ENCODE measurements at regions not wholly inside any gene's neighbourhood (a gene's known extent, or its start where the extent isn't known, plus 50 kb on each side); places are given as distances from the start of the nearest gene placed in this dataset.

DNA sequence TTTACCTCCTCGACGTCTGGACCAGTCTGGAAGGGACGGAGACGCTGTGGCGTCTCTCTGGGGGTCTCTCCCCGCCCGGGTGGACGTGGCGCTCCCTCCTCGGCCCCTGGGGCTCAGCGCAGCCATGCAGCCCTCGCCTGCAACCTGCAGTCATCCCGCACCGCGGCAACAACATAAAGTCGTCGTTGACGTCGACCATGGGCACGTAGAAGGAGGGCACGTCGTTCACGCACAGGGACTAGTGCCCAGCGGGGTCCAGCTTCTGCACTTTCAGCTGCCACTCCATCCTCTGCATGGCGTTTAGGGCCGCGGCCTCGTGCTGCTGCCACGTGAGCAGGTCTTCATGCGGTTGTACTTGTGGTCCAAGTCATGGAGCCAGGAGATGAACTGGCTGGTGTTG lies 889.6 kb upstream of the LRRTM1 start:
- H3K79me2 ChIP-seq (ENCODE audit: control insufficient read depth, insufficient read depth, low read length): no peaks in the 10 kb centered on the region
- no peaks in the 10 kb centered on the region for H3K36me3 ChIP-seq (ENCODE audit: control insufficient read depth, insufficient read depth, low read length)
- ATAC-seq: no peak
- in situ Hi-C loops (cut with MboI) (no loop called here), intact Hi-C loops (cut with micrococcal nuclease) (no loop called here)
- TF ChIP-seq ARID2 (IDR thresholded peaks at IDR 0.05) (no peak), RUNX1 (IDR thresholded peaks at IDR 0.05; ENCODE audit: low read depth) (no peak), ETV6 (IDR thresholded peaks at IDR 0.05; ENCODE audit: borderline replicate concordance in 1 of 2, low read depth in 2 of 2, low read length in 1 of 2) (no peak), ETV6 (CRISPR knock-in tag; IDR thresholded peaks at IDR 0.05; ENCODE audit: borderline replicate concordance) (no peak), CSDE1 (IDR thresholded peaks at IDR 0.05) (no peak), DIDO1 (tag; IDR thresholded peaks at IDR 0.05; ENCODE audit: low read depth) (no peak), ZNF354B (CRISPR knock-in tag; IDR thresholded peaks at IDR 0.05) (no peak), ZNF197 (CRISPR knock-in tag; IDR thresholded peaks at IDR 0.05; ENCODE audit: low read depth) (no peak)
- TF ChIP-seq, protein P1, sequence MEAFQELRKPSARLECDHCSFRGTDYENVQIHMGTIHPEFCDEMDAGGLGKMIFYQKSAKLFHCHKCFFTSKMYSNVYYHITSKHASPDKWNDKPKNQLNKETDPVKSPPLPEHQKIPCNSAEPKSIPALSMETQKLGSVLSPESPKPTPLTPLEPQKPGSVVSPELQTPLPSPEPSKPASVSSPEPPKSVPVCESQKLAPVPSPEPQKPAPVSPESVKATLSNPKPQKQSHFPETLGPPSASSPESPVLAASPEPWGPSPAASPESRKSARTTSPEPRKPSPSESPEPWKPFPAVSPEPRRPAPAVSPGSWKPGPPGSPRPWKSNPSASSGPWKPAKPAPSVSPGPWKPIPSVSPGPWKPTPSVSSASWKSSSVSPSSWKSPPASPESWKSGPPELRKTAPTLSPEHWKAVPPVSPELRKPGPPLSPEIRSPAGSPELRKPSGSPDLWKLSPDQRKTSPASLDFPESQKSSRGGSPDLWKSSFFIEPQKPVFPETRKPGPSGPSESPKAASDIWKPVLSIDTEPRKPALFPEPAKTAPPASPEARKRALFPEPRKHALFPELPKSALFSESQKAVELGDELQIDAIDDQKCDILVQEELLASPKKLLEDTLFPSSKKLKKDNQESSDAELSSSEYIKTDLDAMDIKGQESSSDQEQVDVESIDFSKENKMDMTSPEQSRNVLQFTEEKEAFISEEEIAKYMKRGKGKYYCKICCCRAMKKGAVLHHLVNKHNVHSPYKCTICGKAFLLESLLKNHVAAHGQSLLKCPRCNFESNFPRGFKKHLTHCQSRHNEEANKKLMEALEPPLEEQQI (IDR thresholded peaks at IDR 0.05): no peak
- TF ChIP-seq, protein P2, sequence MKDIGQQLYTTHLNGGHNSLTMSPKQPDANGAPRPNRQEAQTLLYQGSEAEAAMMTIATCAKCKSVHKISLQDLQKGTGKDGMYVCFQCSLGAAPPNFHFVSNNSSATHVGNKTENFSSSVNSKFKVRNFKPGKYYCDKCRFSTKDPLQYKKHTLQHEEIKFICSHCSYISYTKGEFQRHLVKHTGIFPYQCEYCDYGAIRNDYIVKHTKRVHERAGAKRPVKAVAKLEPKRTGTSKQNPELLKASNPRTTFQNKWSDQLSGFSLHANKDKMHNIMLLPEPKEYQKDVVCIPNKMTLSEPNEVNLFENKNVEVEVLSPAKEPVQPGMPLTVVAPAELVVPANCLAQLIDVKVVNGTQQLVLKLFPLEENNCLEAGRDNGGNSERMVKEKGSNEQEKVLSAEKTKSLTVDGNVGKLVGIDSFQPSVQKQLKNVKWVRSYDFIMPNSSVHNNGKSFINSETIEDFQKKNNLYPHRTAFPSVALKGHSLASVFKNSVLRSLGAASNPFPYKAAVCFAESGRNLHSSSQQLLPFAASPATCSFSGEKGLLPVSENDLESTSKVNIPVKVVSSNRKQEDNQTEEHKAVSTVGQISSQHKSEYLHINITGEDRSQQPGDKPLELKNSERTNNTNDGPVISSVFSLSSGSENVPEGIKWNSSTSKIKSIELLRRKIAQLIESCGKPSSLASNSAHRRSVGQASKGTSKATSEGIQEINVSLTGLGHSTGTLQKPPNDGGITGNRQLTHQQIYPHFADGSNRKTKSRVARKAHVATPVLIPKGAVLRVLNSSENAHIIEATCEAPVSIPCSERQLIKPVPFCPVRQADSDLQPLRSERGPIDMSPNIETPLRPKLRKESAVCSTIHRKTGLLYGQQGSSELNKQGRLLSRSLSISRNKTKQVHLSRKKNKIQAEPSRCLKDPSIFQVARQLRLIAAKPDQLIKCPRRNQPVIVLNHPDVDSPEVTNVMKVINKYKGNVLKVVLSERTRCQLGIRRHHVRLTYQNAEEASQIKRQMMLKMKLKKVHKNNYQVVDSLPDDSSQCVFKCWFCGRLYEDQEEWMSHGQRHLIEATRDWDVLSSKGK (CRISPR knock-in tag; IDR thresholded peaks at IDR 0.05): no peak
- no peak overlapping the region for H2AFZ ChIP-seq (ENCODE audit: low read depth, low read length)
- H3K4me1 ChIP-seq (replicated peaks in 1 of 2; ENCODE audit: control insufficient read depth in 2 of 2, insufficient read depth in 2 of 2, low read length in 2 of 2): no peaks in the 10 kb centered on the region
- BruUV-seq (replicated peaks): no TSS peak
- no peak for DNase-seq (ENCODE audit: extremely low read depth in 1 of 4, low spot score in 3 of 4)
- no peak overlapping the region for H3K4me2 ChIP-seq (ENCODE audit: insufficient read depth, low read length)
- WGBS (ENCODE audit: insufficient coverage, low coverage, missing lambda C conversion rate): 3% methylated on average over 14 of the region's 30 CpGs
- H3K27ac ChIP-seq (ENCODE audit: extremely low read depth, low read depth, low read length): no peak overlapping the region
- POLR2A ChIA-PET: no interaction called here
- no peaks in the 10 kb centered on the region for H3K9me1 ChIP-seq (ENCODE audit: control insufficient read depth, insufficient read depth, low read length)
- no peak overlapping the region for H3K4me3 ChIP-seq
- CTCF ChIA-PET (ENCODE audit: low intra/inter-chr PET ratio): no interaction called here
- no peaks in the 10 kb centered on the region; the same call in 1 of the 2 replicates for H3K9me3 ChIP-seq (replicated peaks; ENCODE audit: control insufficient read depth, insufficient read depth, low read depth, low read length)
- FAIRE-seq: no peak
- H3K27me3 ChIP-seq (ENCODE audit: control insufficient read depth in 2 of 2, insufficient read depth in 2 of 2, low read length in 2 of 2): no peaks in the 10 kb centered on the region
- H4K20me1 ChIP-seq (replicated peaks; ENCODE audit: control insufficient read depth, insufficient read depth, low read length): no peaks in the 10 kb centered on the region
- no peak overlapping the region for H3K9ac ChIP-seq (ENCODE audit: insufficient read depth in 1 of 2, low read depth in 2 of 2, low read length in 2 of 2)
